ENCODE measurements at regions not wholly inside any gene's neighbourhood (a gene's known extent, or its start where the extent isn't known, plus 50 kb on each side); places are given as distances from the start of the nearest gene placed in this dataset.

GRCh38 chr2:150043172-150043500, 444.3 kb downstream of the RND3 start:
- H3K36me3 Mint-ChIP-seq (ENCODE audit: insufficient read depth): no peaks in the 10 kb centered on the region
- H3K4me1 Mint-ChIP-seq (ENCODE audit: low read depth): peaks cover 9% of the 10 kb centered on the region
- no peak for TF ChIP-seq CTCF (IDR thresholded peaks at IDR 0.05; ENCODE audit: unreplicated experiment)
- no peaks in the 10 kb centered on the region for H3K27me3 Mint-ChIP-seq
- H3K27ac Mint-ChIP-seq: no peak overlapping the region
- peaks cover 4% of the 10 kb centered on the region for H3K9me3 Mint-ChIP-seq (ENCODE audit: low read depth)
- no peak for DNase-seq (ENCODE audit: low spot score, unreplicated experiment)
- H3K4me3 Mint-ChIP-seq (ENCODE audit: low read depth): no peak overlapping the region

GRCh38 chr2:150042500-150043171, 444.8 kb downstream of the RND3 start:
- no peak overlapping the region for H3K27ac Mint-ChIP-seq
- TF ChIP-seq CTCF (IDR thresholded peaks at IDR 0.05; ENCODE audit: unreplicated experiment): no peak
- no peak for DNase-seq (ENCODE audit: low spot score, unreplicated experiment)
- peaks cover 4% of the 10 kb centered on the region for H3K9me3 Mint-ChIP-seq (ENCODE audit: low read depth)
- H3K4me3 Mint-ChIP-seq (ENCODE audit: low read depth): no peak overlapping the region
- H3K27me3 Mint-ChIP-seq: no peaks in the 10 kb centered on the region
- H3K4me1 Mint-ChIP-seq (ENCODE audit: low read depth): peaks cover 9% of the 10 kb centered on the region
- H3K36me3 Mint-ChIP-seq (ENCODE audit: insufficient read depth): no peaks in the 10 kb centered on the region

GRCh38 chr2:150041722-150042425, 445.6 kb downstream of the RND3 start:
- Mint-ChIP-seq H3K36me3 (ENCODE audit: insufficient read depth) (no peaks in the 10 kb centered on the region), H3K4me3 (ENCODE audit: low read depth) (no peak overlapping the region), H3K4me1 (ENCODE audit: low read depth) (peaks cover 9% of the 10 kb centered on the region), H3K9me3 (ENCODE audit: low read depth) (peaks cover 4% of the 10 kb centered on the region), H3K27ac (no peak overlapping the region), H3K27me3 (no peaks in the 10 kb centered on the region)
- no peak for TF ChIP-seq CTCF (IDR thresholded peaks at IDR 0.05; ENCODE audit: unreplicated experiment)
- DNase-seq (ENCODE audit: low spot score, unreplicated experiment): no peak

- Mint-ChIP-seq H3K27me3 (no peaks in the 10 kb centered on the region), H3K36me3 (ENCODE audit: insufficient read depth) (no peaks in the 10 kb centered on the region), H3K4me3 (ENCODE audit: low read depth) (no peak overlapping the region), H3K9me3 (ENCODE audit: low read depth) (peaks cover 4% of the 10 kb centered on the region), H3K4me1 (ENCODE audit: low read depth) (no peaks in the 10 kb centered on the region), H3K27ac (no peak overlapping the region)
- TF ChIP-seq CTCF (IDR thresholded peaks at IDR 0.05; ENCODE audit: unreplicated experiment): no peak
- DNase-seq (ENCODE audit: low spot score, unreplicated experiment): no peak
Observed at GRCh38 chr2:150036622-150037021, 449.0 kb upstream of the MMADHC start.

- no peaks in the 10 kb centered on the region for H3K27me3 Mint-ChIP-seq
- no peak overlapping the region for H3K4me3 Mint-ChIP-seq (ENCODE audit: low read depth)
- DNase-seq (ENCODE audit: low spot score, unreplicated experiment): no peak
- H3K27ac Mint-ChIP-seq: no peak overlapping the region
- H3K9me3 Mint-ChIP-seq (ENCODE audit: low read depth): peaks cover 4% of the 10 kb centered on the region
- no peak for TF ChIP-seq CTCF (IDR thresholded peaks at IDR 0.05; ENCODE audit: unreplicated experiment)
- no peaks in the 10 kb centered on the region for H3K4me1 Mint-ChIP-seq (ENCODE audit: low read depth)
- H3K36me3 Mint-ChIP-seq (ENCODE audit: insufficient read depth): no peaks in the 10 kb centered on the region
Observed at GRCh38 chr2:150034665-150035064, 447.1 kb upstream of the MMADHC start.
